Progenitor cell of endocrine pancreas (in vitro differentiated cells): ENCODE measurements at regions not wholly inside any gene's neighbourhood (a gene's known extent, or its start where the extent isn't known, plus 50 kb on each side); places are given as distances from the start of the nearest gene placed in this dataset.

Source experiments
- DNase-seq: peaks from one replicate; pipeline ENCODE4 v3.0.0; 2021; ENCODE audit warnings: low spot score; ENCODE audit not compliant: unreplicated experiment
- H3K27ac Mint-ChIP-seq: 2 replicates; pipeline ENCODE4 v1.8.0; 2021; ENCODE audit warnings: mild to moderate bottlenecking, moderate library complexity, mixed read lengths
- H3K27me3 Mint-ChIP-seq: 2 replicates; pipeline ENCODE4 v1.8.0; 2021; ENCODE audit warnings: mixed read lengths
- H3K36me3 Mint-ChIP-seq: 2 replicates; pipeline ENCODE4 v1.8.0; 2022; ENCODE audit warnings: mixed read lengths; ENCODE audit not compliant: insufficient read depth
- H3K4me1 Mint-ChIP-seq: 2 replicates; pipeline ENCODE4 v1.8.0; 2021; ENCODE audit warnings: low read depth, mixed read lengths
- H3K4me3 Mint-ChIP-seq: 2 replicates; pipeline ENCODE4 v1.8.0; 2021; ENCODE audit warnings: low read depth, mild to moderate bottlenecking, moderate library complexity, mixed read lengths
- H3K9me3 Mint-ChIP-seq: 2 replicates; pipeline ENCODE4 v1.8.0; 2021; ENCODE audit warnings: low read depth, mixed read lengths
- TF ChIP-seq, protein P1 (sequence below): fragments of 200-600 bp; sonication (generic); IDR thresholded peaks from one replicate; pipeline ENCODE4 v1.5.0; 2021; ENCODE audit warnings: antibody characterized with exemption, mild to moderate bottlenecking; ENCODE audit not compliant: unreplicated experiment

DNA sequence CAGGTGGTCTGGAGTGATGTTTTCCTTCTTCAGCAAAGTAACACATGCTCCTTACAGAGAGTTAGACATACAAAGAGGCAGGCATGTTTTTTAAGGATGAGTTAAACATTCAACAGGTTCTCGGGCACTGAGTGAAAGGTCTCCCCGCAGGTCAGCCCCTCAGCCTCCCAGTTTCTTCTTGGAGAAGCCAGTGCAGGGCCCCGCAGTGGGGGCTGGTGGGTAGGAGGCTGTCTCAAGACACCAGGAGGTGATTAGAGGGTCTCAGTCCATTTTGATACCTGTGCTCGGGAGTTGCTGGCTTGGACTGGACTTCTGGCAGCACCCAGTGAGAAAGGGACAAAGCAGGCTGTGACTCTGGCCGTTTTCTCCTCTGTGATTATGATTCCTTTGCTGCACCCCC, 78.6 kb upstream of the ZNF479 start:
- peaks cover 8% of the 10 kb centered on the region for H3K36me3 Mint-ChIP-seq
- peaks cover 48% of the 10 kb centered on the region for H3K9me3 Mint-ChIP-seq
- no peak overlapping the region for H3K27ac Mint-ChIP-seq
- DNase-seq, result no peak
- H3K27me3 Mint-ChIP-seq, result no peaks in the 10 kb centered on the region
- no peak overlapping the region for H3K4me3 Mint-ChIP-seq
- TF ChIP-seq, protein P1, sequence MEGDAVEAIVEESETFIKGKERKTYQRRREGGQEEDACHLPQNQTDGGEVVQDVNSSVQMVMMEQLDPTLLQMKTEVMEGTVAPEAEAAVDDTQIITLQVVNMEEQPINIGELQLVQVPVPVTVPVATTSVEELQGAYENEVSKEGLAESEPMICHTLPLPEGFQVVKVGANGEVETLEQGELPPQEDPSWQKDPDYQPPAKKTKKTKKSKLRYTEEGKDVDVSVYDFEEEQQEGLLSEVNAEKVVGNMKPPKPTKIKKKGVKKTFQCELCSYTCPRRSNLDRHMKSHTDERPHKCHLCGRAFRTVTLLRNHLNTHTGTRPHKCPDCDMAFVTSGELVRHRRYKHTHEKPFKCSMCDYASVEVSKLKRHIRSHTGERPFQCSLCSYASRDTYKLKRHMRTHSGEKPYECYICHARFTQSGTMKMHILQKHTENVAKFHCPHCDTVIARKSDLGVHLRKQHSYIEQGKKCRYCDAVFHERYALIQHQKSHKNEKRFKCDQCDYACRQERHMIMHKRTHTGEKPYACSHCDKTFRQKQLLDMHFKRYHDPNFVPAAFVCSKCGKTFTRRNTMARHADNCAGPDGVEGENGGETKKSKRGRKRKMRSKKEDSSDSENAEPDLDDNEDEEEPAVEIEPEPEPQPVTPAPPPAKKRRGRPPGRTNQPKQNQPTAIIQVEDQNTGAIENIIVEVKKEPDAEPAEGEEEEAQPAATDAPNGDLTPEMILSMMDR, result no peak
- no peaks in the 10 kb centered on the region for H3K4me1 Mint-ChIP-seq

DNA sequence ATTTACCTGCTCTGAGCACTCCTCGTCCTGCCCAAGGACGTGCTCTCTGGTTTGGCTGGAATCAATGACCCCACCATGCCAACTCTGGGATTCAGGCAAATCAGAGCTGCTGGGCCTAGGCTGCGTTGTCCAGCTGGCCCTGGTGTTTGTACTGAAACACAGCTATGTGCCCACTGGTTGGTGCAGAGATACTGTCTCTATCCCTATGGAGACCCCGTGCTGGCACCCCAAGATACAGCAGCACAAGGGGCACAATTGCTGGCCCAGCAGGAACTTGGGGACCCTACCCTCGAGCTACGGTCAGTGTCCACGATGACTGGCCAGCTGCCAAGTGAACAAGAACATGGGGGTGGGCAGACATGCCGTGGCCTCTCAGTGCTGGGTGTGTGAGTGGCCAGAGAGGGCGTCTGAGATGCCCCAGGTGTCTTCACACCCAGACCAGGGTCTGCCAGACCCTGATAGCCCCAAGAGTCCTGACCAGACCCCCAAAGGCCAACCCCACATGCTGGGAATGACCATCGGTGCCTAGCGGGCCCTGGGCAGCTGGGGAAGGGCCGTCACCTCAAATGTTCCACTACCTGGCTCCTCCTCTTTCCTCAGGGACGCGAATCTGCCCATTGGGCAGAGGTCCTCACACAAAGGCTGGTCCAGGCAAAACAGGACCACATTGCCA, 79.3 kb upstream of the ZNF479 start:
- Mint-ChIP-seq H3K4me3 (no peak overlapping the region), H3K27ac (no peak overlapping the region), H3K4me1 (no peaks in the 10 kb centered on the region), H3K36me3 (peaks cover 9% of the 10 kb centered on the region), H3K9me3 (peaks cover 50% of the 10 kb centered on the region), H3K27me3 (no peaks in the 10 kb centered on the region)
- DNase-seq, result no peak
- TF ChIP-seq, protein P1, result no peak

DNA sequence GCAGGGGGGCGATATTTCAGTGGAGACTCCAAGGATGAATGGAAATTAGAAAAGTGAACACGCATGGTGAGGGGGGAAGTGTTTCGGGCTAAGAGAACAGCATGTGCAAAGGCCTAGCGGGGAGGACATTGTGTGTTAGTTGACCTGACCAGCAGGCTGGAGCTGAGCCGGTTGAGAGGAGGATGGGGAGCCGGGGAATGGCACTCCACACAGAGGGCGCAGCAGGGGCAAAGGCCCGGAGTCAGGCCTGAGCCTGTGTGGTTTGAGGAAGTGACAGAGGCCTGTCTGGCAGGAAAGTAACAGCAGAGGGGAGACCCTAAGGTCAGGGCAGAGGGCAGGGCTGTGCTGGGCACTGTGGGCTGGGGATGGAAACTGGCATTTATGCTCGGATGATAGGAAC, 83.2 kb upstream of the ZNF479 start:
- Mint-ChIP-seq H3K36me3 (peaks cover 23% of the 10 kb centered on the region), H3K4me3 (no peak overlapping the region), H3K27ac (no peak overlapping the region), H3K9me3 (peaks cover 66% of the 10 kb centered on the region), H3K27me3 (no peaks in the 10 kb centered on the region), H3K4me1 (no peaks in the 10 kb centered on the region)
- no peak for DNase-seq
- TF ChIP-seq, protein P1, result no peak

DNA sequence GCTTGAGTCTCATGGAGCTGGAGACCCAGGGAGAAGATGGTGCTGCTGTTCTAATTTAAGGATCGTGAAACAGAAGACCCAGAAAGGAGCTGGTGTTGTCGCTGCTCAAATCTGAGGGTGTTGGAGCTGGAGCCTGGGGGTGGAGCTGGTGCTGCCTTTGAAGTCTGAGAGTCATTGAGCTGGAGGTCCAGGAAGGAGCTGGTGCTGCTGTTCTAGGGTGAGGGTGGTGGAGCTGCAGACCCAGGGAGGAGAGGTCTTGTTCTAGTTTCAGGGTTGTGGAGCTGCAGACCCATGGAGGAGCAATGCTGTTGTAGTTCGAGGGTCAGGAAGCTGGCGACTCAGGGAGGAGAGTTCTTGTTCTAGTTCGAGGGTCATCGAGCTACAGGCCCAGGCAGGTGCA, 84.1 kb upstream of the ZNF479 start:
- TF ChIP-seq, protein P1, result no peak
- H3K4me3 Mint-ChIP-seq, result no peak overlapping the region
- no peak for DNase-seq
- no peaks in the 10 kb centered on the region for H3K4me1 Mint-ChIP-seq
- H3K27ac Mint-ChIP-seq, result no peak overlapping the region
- H3K27me3 Mint-ChIP-seq, result no peaks in the 10 kb centered on the region
- peaks cover 25% of the 10 kb centered on the region for H3K36me3 Mint-ChIP-seq
- H3K9me3 Mint-ChIP-seq, result peaks cover 75% of the 10 kb centered on the region

DNA sequence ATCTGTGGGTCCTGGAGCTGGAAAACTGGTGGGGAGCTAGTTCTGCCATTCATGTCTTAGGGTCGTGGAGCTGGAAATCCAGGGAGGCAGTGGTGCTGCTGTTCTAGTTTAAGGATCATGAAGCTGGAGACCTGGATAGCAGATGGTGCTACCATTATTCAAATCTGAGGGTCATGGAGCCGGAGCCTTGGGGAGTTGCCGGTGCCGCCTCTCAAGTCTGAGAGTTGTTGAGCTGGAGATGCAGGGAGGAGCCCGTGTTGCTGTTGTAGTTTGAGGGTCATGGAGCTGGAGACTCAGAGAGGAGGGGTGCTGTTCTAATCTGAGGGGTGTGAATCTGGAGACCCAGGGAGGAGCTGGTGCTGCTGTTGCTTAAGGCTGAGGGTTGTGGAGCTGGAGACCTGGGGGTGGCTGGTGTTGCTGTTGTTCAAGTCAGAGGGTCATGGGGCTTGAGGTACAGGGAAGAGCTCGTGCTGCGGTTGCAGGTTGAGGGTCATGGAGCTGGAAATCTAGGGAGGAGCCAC, 86.0 kb upstream of the ZNF479 start:
- Mint-ChIP-seq H3K27ac (no peak overlapping the region), H3K27me3 (no peaks in the 10 kb centered on the region), H3K36me3 (peaks cover 25% of the 10 kb centered on the region), H3K9me3 (peaks cover 84% of the 10 kb centered on the region), H3K4me1 (no peaks in the 10 kb centered on the region), H3K4me3 (no peak overlapping the region)
- TF ChIP-seq, protein P1, result no peak
- no peak for DNase-seq
